Gastroesophageal sphincter (tissue), 4 donors: ENCODE measurements at regions not wholly inside any gene's neighbourhood (a gene's known extent, or its start where the extent isn't known, plus 50 kb on each side); places are given as distances from the start of the nearest gene placed in this dataset.

Source experiments
- ATAC-seq: fragments of 150-250 bp; one replicate; pipeline ENCODE4 v1.9.1; 2016; ENCODE audit warnings: mild to moderate bottlenecking, moderate library complexity
- H3K27ac ChIP-seq, 4 donors: fragments of 200-600 bp; sonication (generic) in 3 of 4; 1 replicate in 3 of 4; 2 replicates in 1 of 4; pipeline ENCODE4 v1.5.1; 2016 to 2019
- H3K27me3 ChIP-seq: fragments of 200-600 bp; sonication (generic); one replicate; pipeline ENCODE4 v1.5.1; 2019
- H3K36me3 ChIP-seq, 2 donors: fragments of 200-600 bp; sonication (generic); one replicate each; pipeline ENCODE4 v1.5.1; 2019; ENCODE audit warnings: control low read depth in 1 of 2
- H3K4me1 ChIP-seq, 3 donors: fragments of 200-600 bp; sonication (generic); 1 replicate in 2 of 3; 2 replicates in 1 of 3; pipeline ENCODE4 v1.5.1; 2016 to 2019; ENCODE audit warnings: control low read depth in 2 of 3
- H3K4me3 ChIP-seq, 2 donors: fragments of 200-600 bp; sonication (generic); one replicate each; pipeline ENCODE4 v1.5.1; 2019; ENCODE audit warnings: mild to moderate bottlenecking in 1 of 2, moderate library complexity in 1 of 2
- H3K9me3 ChIP-seq, 3 donors: fragments of 200-600 bp; sonication (generic); one replicate each; pipeline ENCODE4 v1.5.1; 2017 to 2019; ENCODE audit warnings: control low read depth in 2 of 3
- EP300 ChIP-seq: sonication (generic); formaldehyde crosslinking; IDR thresholded peaks from one replicate; pipeline ENCODE4 v1.6.1; 2017; ENCODE audit warnings: antibody characterized with exemption, mild to moderate bottlenecking
- POLR2A ChIP-seq, 2 donors: fragments of 450-650 bp; IDR thresholded peaks; one replicate each; pipeline ENCODE4 v1.6.1; 2017; ENCODE audit warnings: antibody characterized with exemption in 2 of 2, mild to moderate bottlenecking in 2 of 2, moderate library complexity in 1 of 2
- POLR2AphosphoS5 ChIP-seq: sonication (generic); formaldehyde crosslinking; IDR thresholded peaks from one replicate; pipeline ENCODE4 v1.6.1; 2017; ENCODE audit warnings: antibody characterized with exemption
- WGBS, 2 donors: methylation state at CpG; one replicate each; pipeline ENCODE4 v1.1.5; 2018; ENCODE audit warnings: low coverage in 1 of 2; 5-methylcytosine and 5-hydroxymethylcytosine counted together
- TF ChIP-seq, protein P1 (sequence below), 4 experiments: fragments of 200-600 bp in 2 of 4; fragments of 450-650 bp in 2 of 4; sonication (generic) in 1 of 4; IDR thresholded peaks; one replicate each; pipeline ENCODE4 v1.5.1; 2017 to 2019; ENCODE audit warnings: antibody characterized with exemption in 4 of 4, mild to moderate bottlenecking in 2 of 4, moderate library complexity in 2 of 4

DNA sequence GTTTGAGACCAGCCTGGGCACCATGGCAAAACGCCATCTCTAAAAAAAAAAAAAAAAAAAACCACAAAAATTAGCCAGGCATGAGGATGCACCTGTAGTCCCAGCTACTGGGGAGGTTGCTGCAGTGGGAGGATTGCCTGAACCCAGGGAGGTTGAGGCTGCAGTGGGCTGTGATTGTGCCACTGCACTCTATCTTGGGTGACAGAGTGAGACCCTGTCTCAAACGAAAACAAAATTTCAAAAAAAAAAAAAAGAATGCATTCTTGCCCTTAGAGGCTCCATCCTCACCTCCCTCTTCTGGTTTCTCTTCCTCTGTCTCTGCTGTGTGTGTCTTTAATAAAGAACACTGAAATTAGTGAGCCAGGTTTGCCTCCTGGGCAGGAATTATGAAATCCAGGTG, 107.8 kb downstream of the VCPKMT start:
- no peak overlapping the region for H3K4me3 ChIP-seq
- no peaks in the 10 kb centered on the region for H3K27me3 ChIP-seq
- peaks cover 0 to 8% (median 0%) of the 10 kb centered on the region in 3 donors for H3K4me1 ChIP-seq
- H3K9me3 ChIP-seq: no peaks in the 10 kb centered on the region
- 66 to 78% methylated on average over 2 of the region's 2 CpGs for WGBS, 2 donors
- H3K27ac ChIP-seq: no peak overlapping the region
- H3K36me3 ChIP-seq: no peaks in the 10 kb centered on the region
- no peak for ATAC-seq
- no peak for TF ChIP-seq POLR2A (IDR thresholded peaks at IDR 0.05)
- no peak for TF ChIP-seq POLR2AphosphoS5
- TF ChIP-seq, protein P1, sequence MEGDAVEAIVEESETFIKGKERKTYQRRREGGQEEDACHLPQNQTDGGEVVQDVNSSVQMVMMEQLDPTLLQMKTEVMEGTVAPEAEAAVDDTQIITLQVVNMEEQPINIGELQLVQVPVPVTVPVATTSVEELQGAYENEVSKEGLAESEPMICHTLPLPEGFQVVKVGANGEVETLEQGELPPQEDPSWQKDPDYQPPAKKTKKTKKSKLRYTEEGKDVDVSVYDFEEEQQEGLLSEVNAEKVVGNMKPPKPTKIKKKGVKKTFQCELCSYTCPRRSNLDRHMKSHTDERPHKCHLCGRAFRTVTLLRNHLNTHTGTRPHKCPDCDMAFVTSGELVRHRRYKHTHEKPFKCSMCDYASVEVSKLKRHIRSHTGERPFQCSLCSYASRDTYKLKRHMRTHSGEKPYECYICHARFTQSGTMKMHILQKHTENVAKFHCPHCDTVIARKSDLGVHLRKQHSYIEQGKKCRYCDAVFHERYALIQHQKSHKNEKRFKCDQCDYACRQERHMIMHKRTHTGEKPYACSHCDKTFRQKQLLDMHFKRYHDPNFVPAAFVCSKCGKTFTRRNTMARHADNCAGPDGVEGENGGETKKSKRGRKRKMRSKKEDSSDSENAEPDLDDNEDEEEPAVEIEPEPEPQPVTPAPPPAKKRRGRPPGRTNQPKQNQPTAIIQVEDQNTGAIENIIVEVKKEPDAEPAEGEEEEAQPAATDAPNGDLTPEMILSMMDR (IDR thresholded peaks at IDR 0.05): no peak
- no peak for TF ChIP-seq EP300

DNA sequence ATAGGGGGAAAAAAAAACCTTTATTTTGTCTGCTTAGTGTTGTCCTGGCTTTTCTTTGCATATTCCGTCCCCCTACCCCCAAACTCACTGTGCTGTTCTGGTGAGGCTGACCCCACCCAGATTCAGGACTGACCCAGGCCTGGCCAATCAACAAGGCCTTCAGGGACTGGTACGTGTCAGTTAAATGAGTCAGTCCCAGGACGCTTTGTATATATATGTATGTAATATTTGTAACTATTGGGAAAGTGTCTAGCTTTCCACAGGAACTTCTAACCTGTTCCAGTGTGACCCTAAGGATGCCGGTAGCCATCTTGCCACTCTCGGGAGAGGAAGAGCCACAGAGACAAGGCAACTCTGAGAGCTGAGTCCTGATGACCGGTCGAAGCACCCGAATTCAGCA, 107.4 kb downstream of the VCPKMT start:
- H3K9me3 ChIP-seq: no peaks in the 10 kb centered on the region
- H3K36me3 ChIP-seq: no peaks in the 10 kb centered on the region
- H3K27me3 ChIP-seq: no peaks in the 10 kb centered on the region
- TF ChIP-seq POLR2A (IDR thresholded peaks at IDR 0.05) (no peak), POLR2AphosphoS5 (no peak), EP300 (no peak)
- TF ChIP-seq, protein P1 (IDR thresholded peaks at IDR 0.05): no peak
- 87 to 100% methylated on average over 4 to 8 of the region's 8 CpGs for WGBS, 2 donors
- H3K4me3 ChIP-seq: no peak overlapping the region
- no peak overlapping the region for H3K27ac ChIP-seq
- ATAC-seq: no peak
- peaks cover 0 to 4% (median 0%) of the 10 kb centered on the region in 3 donors for H3K4me1 ChIP-seq

DNA sequence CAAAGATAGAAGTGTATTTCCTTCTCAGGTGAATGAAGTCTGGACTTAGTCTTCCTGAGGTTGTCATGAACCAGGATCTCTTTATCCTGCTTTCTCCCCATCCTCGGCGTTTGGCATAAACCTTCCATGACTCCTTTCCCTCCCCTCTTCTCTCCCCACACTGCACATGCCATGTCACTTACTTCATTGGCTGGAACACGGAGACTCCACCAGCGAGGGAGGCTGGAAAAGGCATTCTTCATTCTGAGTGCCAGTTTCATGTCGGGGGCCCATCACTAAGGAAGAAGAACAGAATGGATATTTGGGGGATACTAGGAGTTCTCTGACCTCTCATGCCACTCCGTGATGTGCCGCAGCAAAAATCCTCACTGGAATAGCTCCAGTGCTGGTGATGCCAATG, 105.6 kb downstream of the VCPKMT start:
- Histone ChIP-seq H3K27me3 (no peaks in the 10 kb centered on the region), H3K27ac (no peak overlapping the region)
- ATAC-seq: no peak

DNA sequence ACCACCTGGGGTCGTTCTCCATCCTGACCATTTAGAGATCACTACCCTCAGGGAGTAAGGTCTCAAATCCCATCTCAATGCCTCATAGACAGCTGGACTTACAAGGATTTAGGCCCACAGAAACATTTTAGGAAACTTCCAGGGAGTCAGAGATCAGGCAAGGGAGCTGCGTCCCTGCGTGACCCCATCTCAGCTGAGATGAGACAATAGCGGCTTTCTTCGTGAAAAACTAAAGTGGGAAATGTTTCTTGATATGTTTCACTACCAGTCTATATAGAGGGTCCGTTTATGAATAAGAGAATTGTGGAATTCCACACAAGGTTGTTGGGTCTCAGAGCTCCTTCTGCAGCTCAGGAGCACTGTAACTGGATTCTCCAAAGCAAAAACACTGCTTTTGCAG, 105.1 kb downstream of the VCPKMT start:
- TF ChIP-seq, protein P1 (IDR thresholded peaks at IDR 0.05): no peak
- TF ChIP-seq POLR2A (IDR thresholded peaks at IDR 0.05) (no peak), POLR2AphosphoS5 (no peak), EP300 (no peak)
- no peak for ATAC-seq
- 88 to 90% methylated on average over 2 to 5 of the region's 6 CpGs for WGBS, 2 donors

More for the DNA sequence above, 105.6 kb downstream of the VCPKMT start:
- no peaks in the 10 kb centered on the region for H3K9me3 ChIP-seq
- no peaks in the 10 kb centered on the region for H3K4me1 ChIP-seq
- H3K4me3 ChIP-seq: no peak overlapping the region
- TF ChIP-seq POLR2A (IDR thresholded peaks at IDR 0.05) (no peak), POLR2AphosphoS5 (no peak), EP300 (no peak)
- TF ChIP-seq, protein P1 (IDR thresholded peaks at IDR 0.05): no peak
- 37 to 59% methylated on average over 5 to 7 of the region's 7 CpGs for WGBS, 2 donors
- no peaks in the 10 kb centered on the region for H3K36me3 ChIP-seq

DNA sequence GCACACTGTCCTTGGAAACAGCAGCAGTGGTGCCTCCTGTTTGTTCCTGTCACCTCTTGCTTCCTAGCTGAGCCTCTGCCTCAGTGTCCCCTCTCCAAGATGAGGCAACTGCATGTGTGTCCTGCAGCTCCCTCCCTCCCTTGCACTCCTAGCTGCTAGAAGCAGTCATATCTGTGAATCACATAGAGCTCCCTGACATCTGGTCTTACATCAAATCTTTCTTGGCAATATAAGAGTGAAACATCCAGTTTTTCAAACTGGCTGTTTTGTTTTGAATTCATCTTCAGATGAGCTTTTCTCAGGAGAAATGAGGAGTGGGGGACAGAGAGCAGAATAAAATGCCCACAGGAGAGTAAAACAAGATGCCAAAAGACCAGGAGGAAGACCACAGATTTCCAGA, 103.7 kb downstream of the VCPKMT start:
- no peaks in the 10 kb centered on the region for H3K9me3 ChIP-seq
- no peak overlapping the region for H3K4me3 ChIP-seq
- no peak overlapping the region for H3K27ac ChIP-seq
- TF ChIP-seq POLR2A (IDR thresholded peaks at IDR 0.05) (no peak), POLR2AphosphoS5 (no peak), EP300 (no peak)
- TF ChIP-seq, protein P1 (IDR thresholded peaks at IDR 0.05): no peak
- no peak for ATAC-seq
- H3K36me3 ChIP-seq: no peaks in the 10 kb centered on the region
- no peaks in the 10 kb centered on the region for H3K27me3 ChIP-seq
- peaks cover 0 to 2% (median 0%) of the 10 kb centered on the region in 3 donors for H3K4me1 ChIP-seq

More for the DNA sequence above, 105.1 kb downstream of the VCPKMT start:
- no peaks in the 10 kb centered on the region for H3K27me3 ChIP-seq
- no peaks in the 10 kb centered on the region for H3K9me3 ChIP-seq
- H3K4me1 ChIP-seq: no peaks in the 10 kb centered on the region
- H3K4me3 ChIP-seq: no peak overlapping the region
- no peaks in the 10 kb centered on the region for H3K36me3 ChIP-seq
- no peak overlapping the region for H3K27ac ChIP-seq
